Tibial artery (tissue), 4 donors: ENCODE measurements at regions not wholly inside any gene's neighbourhood (a gene's known extent, or its start where the extent isn't known, plus 50 kb on each side); places are given as distances from the start of the nearest gene placed in this dataset.

Experiments
- DNase-seq, 2 donors: peaks; one replicate each; pipeline ENCODE4 v3.0.0-alpha.2; 2019
- H3K27ac ChIP-seq, 2 donors: fragments of 200-600 bp; sonication (generic) in 1 of 2; 1 replicate in 1 of 2; 2 replicates in 1 of 2; pipeline ENCODE4 v1.5.1; 2018 to 2019; ENCODE audit warnings: mild to moderate bottlenecking in 1 of 2
- H3K27me3 ChIP-seq, 2 donors: fragments of 200-600 bp; sonication (generic) in 1 of 2; one replicate each; pipeline versions ENCODE4 v1.5.1 to v1.6.0; 2016 to 2019
- H3K36me3 ChIP-seq, 3 donors: fragments of 200-600 bp; sonication (generic) in 2 of 3; one replicate each; pipeline ENCODE4 v1.5.1; 2016 to 2019; ENCODE audit warnings: mild to moderate bottlenecking in 2 of 3
- H3K4me1 ChIP-seq, 4 donors: fragments of 200-600 bp; sonication (generic) in 2 of 4; 1 replicate in 3 of 4; 2 replicates in 1 of 4; pipeline ENCODE4 v1.5.1; 2016 to 2019
- H3K4me3 ChIP-seq, 2 donors: fragments of 200-600 bp; sonication (generic) in 1 of 2; 1 replicate in 1 of 2; 2 replicates in 1 of 2; pipeline ENCODE4 v1.5.1; 2018 to 2019; ENCODE audit warnings: mild to moderate bottlenecking in 2 of 2
- H3K9me3 ChIP-seq, 3 donors: fragments of 200-600 bp; sonication (generic) in 1 of 3; one replicate each; pipeline ENCODE4 v1.5.1; 2016 to 2019
- intact Hi-C: fragments of 100-400 bp; cut with DNase I; formaldehyde crosslinking; loops from one replicate; pipeline ENCODE4 v1.15.0; 2023; ENCODE audit warnings: low total_unique reads
- TF ChIP-seq, protein P1 (sequence below), 2 experiments: fragments of 200-600 bp in 1 of 2; fragments of 450-650 bp in 1 of 2; IDR thresholded peaks; one replicate each; pipeline ENCODE4 v1.5.1; 2017 to 2019; ENCODE audit warnings: antibody characterized with exemption in 2 of 2, mild to moderate bottlenecking in 1 of 2, moderate library complexity in 1 of 2

DNA sequence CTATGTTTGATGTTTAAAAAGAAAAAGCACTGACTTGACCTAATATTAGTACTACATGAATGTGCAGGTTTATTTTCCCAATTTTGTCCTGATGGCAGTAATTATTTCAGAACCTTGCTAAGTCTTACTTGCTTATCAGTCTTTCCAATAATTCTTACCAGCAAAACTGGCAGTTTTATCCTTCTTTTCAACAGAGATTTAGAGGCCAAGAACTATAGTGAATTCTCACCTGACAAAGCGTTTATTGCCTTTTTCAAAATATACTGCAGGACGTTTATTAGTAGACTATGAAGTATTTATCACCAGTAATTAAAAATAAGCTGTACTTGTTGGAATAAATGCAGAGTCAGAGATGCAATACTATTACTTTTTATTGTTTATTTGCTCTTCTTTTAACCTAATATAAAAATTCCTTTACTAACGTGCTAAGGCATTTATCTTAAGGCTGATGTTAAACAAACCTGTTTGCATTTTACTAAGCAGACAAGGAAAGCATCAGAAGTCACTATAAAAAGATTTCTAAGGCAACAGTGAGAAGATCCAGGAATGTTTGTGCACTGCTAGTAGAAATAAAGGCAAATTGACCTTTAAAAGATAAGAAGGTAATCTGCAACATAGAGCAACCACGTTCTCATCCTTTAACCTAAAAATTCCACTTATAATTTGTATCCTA lies 80.3 kb upstream of the NOCT start:
- intact Hi-C loops, result no loop called here
- H3K9me3 ChIP-seq, result no peaks in the 10 kb centered on the region
- H3K27ac ChIP-seq, result no peak overlapping the region
- no peaks in the 10 kb centered on the region for H3K36me3 ChIP-seq
- TF ChIP-seq, protein P1, sequence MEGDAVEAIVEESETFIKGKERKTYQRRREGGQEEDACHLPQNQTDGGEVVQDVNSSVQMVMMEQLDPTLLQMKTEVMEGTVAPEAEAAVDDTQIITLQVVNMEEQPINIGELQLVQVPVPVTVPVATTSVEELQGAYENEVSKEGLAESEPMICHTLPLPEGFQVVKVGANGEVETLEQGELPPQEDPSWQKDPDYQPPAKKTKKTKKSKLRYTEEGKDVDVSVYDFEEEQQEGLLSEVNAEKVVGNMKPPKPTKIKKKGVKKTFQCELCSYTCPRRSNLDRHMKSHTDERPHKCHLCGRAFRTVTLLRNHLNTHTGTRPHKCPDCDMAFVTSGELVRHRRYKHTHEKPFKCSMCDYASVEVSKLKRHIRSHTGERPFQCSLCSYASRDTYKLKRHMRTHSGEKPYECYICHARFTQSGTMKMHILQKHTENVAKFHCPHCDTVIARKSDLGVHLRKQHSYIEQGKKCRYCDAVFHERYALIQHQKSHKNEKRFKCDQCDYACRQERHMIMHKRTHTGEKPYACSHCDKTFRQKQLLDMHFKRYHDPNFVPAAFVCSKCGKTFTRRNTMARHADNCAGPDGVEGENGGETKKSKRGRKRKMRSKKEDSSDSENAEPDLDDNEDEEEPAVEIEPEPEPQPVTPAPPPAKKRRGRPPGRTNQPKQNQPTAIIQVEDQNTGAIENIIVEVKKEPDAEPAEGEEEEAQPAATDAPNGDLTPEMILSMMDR (IDR thresholded peaks at IDR 0.05), result no peak
- no peaks in the 10 kb centered on the region for H3K27me3 ChIP-seq
- no peak overlapping the region for H3K4me3 ChIP-seq
- no peaks in the 10 kb centered on the region for H3K4me1 ChIP-seq
- DNase-seq, result no peak

DNA sequence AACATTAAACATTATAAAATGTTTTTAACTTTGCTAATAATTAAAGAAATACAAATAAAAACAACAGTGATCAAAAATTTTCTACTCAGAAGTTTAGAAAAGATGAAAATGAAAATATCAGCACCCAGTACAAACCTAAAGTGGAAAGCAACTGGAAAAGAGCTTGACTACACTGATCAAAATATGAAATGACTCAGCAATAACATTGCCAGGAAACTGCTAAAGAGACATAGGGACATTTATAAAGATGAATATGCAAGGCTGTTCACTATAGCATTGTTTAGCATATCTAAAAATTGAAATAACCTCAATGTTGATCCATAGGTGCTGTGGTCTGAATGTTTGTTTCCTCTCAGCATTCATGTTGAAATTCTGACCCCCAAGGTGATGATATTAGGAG lies 88.5 kb upstream of the NOCT start:
- Histone ChIP-seq H3K27me3 (no peaks in the 10 kb centered on the region), H3K4me3 (no peak overlapping the region), H3K9me3 (no peaks in the 10 kb centered on the region), H3K4me1 (no peaks in the 10 kb centered on the region), H3K27ac (no peak overlapping the region), H3K36me3 (no peaks in the 10 kb centered on the region)
- intact Hi-C loops, result no loop called here
- TF ChIP-seq, protein P1 (IDR thresholded peaks at IDR 0.05), result no peak
- no peak for DNase-seq

DNA sequence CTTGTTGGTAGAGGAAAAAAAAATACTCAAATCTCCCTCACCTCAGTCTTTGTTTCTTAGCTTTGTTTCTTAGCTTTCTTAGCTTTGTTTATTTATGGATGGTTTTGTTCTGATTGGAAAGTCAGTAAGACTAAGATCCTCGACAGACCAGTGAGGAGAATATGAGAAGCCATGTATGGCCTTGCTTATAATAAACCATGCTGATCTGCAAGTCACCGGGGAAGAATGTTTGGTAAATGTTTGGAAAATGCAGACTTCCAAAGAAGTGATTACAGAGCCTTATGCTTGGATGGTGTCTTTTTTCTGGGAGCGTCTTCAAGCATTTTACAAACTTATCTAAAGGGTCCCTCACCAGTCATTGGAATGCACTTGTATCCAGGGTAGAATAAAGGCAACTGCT lies 90.1 kb upstream of the NOCT start:
- H3K9me3 ChIP-seq, result no peaks in the 10 kb centered on the region
- TF ChIP-seq, protein P1 (IDR thresholded peaks at IDR 0.05), result no peak
- intact Hi-C loops, result no loop called here
- H3K4me1 ChIP-seq, result no peaks in the 10 kb centered on the region
- H3K4me3 ChIP-seq, result no peak overlapping the region
- no peaks in the 10 kb centered on the region for H3K27me3 ChIP-seq
- no peaks in the 10 kb centered on the region for H3K36me3 ChIP-seq
- no peak overlapping the region for H3K27ac ChIP-seq
- DNase-seq, result no peak

DNA sequence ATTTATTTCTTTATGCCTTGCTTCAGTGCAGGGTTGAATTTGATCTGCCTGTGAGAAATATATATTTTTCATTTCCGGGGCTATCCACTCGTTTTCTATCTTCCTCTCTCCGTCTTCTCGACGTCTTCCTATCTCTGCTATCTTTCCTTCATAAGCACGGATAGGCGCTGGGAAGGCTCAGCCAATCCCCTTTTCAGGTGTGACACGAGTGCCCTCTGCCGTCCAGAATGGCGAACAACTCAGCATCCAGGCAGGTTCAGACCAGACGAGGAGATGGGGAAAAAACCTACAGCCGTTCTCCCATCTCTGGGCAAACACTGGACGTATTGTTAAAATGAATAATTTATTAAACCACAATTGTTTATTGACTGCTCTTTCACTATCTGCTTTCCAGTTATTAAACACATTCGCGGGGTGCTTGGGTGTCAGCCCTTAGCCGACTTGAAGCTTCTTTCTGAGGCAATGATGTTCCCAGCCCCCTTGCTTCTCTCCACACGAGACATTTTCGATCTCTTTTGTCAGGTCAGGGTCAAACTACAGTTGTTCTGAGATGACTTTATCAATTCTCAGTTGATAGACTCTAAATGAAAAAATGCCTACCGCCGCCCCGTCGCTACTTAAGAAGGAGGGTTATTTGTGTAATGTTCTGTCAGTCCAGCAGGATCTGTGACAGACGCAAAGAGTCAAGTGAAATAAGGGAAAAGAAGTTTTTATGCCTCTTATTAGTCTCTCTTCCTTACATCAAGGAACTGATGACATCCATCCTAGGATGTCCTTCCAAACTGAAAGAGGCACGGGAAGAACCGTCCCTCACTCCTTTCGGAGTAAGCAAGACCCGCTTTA lies 96.3 kb upstream of the NOCT start:
- peak; percentile 32 to 72 for DNase-seq
- Histone ChIP-seq H3K27me3 (no peaks in the 10 kb centered on the region), H3K4me3 (no peak overlapping the region), H3K9me3 (no peaks in the 10 kb centered on the region), H3K4me1 (peaks cover 0 to 8% (median 0%) of the 10 kb centered on the region in 4 donors), H3K36me3 (no peaks in the 10 kb centered on the region), H3K27ac (no peak overlapping the region)
- intact Hi-C loops, result no loop called here
- TF ChIP-seq, protein P1 (IDR thresholded peaks at IDR 0.05), result peak in 1 of 2 experiments; percentile 20

DNA sequence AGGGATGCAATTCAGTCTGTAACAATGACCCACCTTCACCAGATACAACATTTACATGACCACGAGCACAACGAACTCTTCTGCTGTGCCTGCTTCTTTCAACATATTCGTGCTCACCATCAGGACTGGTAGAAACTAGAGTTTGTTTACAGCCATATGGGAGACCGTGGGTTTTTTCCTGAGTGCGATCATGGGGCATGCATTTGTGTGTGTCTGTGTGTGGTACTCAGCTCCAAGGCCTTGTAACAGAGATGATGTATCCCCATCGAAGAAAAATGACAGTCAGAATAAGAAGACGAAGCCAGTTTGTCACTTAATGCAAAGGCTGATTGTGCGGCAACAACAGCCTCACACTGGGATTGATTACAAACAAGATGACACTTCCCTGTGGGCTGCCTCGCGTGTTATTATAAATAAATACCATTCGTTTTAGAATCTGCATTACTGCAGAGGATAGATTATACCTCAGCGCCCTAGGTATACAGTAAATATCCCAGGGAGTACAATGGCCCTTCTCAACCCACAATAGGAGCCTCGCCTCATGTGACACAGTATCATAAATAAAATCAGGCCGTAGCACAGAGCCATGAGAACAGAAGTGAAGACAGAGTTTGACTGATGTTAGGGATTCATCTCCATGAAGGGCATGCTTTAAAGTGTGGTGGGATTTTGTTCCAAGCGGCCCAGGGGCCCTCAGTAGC lies 97.3 kb upstream of the NOCT start:
- Histone ChIP-seq H3K27ac (no peak overlapping the region), H3K4me1 (peaks cover 0 to 8% (median 0%) of the 10 kb centered on the region in 4 donors), H3K27me3 (no peaks in the 10 kb centered on the region), H3K9me3 (no peaks in the 10 kb centered on the region), H3K4me3 (no peak overlapping the region), H3K36me3 (no peaks in the 10 kb centered on the region)
- TF ChIP-seq, protein P1 (IDR thresholded peaks at IDR 0.05), result no peak
- DNase-seq, result no peak
- intact Hi-C loops, result no loop called here
